Mesodermal cell (in vitro differentiated cells): ENCODE measurements at regions not wholly inside any gene's neighbourhood (a gene's known extent, or its start where the extent isn't known, plus 50 kb on each side); places are given as distances from the start of the nearest gene placed in this dataset.

Experiments used
- H3K27ac ChIP-seq: 2 replicates; pipeline ENCODE4 v1.7.0; 2013; ENCODE audit warnings: mild to moderate bottlenecking, low read depth, low read length, moderate library complexity; ENCODE audit not compliant: severe bottlenecking
- H3K36me3 ChIP-seq: 2 replicates; pipeline ENCODE4 v1.7.1; 2013; ENCODE audit warnings: mild to moderate bottlenecking, low read length, moderate library complexity; ENCODE audit not compliant: control insufficient read depth, insufficient read depth
- H3K4me1 ChIP-seq: one replicate; pipeline ENCODE4 v1.7.1; 2013; ENCODE audit warnings: mild to moderate bottlenecking, low read length; ENCODE audit not compliant: insufficient read depth, control insufficient read depth, poor library complexity, severe bottlenecking
- H3K4me3 ChIP-seq: 2 replicates; pipeline ENCODE4 v1.7.0; 2013; ENCODE audit warnings: low read length, control low read depth, mild to moderate bottlenecking; ENCODE audit not compliant: insufficient read depth, poor library complexity, severe bottlenecking; ENCODE audit errors: extremely low read depth
- H3K9me3 ChIP-seq: 2 replicates; pipeline ENCODE4 v1.7.1; 2013; ENCODE audit warnings: mild to moderate bottlenecking, low read length, moderate library complexity; ENCODE audit not compliant: control insufficient read depth
- WGBS, 2 experiments: methylation state at CpG; one replicate each; pipeline ENCODE4 v1.1.5; 2013; ENCODE audit warnings: missing lambda C conversion rate in 2 of 2; ENCODE audit not compliant: insufficient coverage in 2 of 2; 5-methylcytosine and 5-hydroxymethylcytosine counted together

DNA sequence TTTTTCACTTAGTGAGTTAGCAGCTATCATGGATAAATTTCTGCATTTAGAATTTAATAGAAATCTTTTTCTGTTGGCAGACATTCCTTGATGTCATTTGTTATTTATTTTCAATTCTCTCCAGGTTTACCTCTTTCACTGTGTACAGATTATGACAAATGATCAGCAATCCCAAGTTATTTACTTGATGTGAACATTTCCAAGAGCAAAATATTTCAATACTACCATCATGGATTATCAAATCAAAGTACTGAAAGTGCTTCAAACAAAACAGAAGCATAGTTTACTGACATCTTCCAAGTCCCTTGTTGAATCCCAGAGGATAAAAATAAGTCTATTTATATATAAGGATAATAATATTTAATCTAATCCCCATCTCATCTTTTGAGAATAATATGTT, 852.2 kb upstream of the CITED2 start:
- no peak overlapping the region for H3K27ac ChIP-seq
- no peaks in the 10 kb centered on the region for H3K9me3 ChIP-seq
- no peaks in the 10 kb centered on the region for H3K4me1 ChIP-seq
- no peak overlapping the region for H3K4me3 ChIP-seq
- H3K36me3 ChIP-seq: no peaks in the 10 kb centered on the region

DNA sequence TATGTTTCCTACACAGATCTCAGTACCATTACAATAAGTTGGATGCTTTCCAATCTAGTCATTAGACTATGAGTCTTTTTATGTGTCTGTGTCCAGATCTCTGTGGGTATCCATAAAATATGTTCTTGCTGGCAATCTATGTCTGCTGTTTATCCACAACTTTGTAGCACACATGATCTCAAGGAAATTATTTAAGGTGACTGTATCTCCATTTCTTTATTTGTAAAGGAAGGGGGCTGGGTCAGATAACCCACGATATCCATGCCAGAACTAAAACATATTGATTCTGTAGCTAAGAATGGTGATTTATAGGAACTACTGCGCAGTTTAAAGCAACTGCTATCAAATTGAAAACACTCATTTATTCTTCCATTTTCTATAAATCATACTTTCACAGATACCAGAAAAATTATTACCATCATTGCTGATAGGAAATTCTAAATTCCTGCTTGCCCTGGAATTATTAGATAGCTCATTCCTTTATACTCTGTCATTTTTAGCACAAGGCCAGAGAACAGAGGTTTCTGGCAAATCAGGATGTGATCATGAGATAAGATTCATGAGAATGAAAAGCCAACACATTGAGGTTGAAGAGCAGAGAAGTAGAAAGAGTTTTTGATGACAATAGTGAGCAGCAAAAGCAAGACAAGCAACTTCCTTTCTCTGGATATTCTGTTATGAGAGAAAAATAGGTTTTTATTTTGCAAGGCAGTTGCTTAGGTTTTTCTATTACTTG, 851.4 kb upstream of the CITED2 start:
- no CpG with 5 or more reads among the region's 2 CpGs for WGBS, 2 experiments
- no peak overlapping the region for H3K4me3 ChIP-seq
- no peak overlapping the region for H3K27ac ChIP-seq
- no peaks in the 10 kb centered on the region for H3K36me3 ChIP-seq
- H3K9me3 ChIP-seq: no peaks in the 10 kb centered on the region
- no peaks in the 10 kb centered on the region for H3K4me1 ChIP-seq

DNA sequence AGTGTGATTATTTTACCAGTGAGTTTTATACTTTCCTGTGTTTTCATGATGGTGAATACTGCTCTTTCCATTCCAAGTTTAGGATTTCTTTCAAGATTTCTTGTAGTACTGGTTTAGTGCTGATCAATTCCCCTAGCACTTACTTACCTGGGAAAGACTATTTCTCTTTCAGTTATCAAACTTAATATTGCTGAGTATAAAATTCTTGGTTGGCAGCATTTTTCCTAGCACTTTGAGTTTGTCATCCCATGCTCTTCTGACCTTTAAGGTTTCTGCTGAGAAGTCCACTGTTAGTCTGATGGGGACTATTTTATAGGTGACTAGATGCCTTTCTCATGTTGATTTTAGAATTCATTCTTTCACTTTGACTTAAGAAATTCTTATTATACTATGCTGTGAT, 842.8 kb upstream of the CITED2 start:
- peaks cover 10% of the 10 kb centered on the region for H3K9me3 ChIP-seq
- H3K4me3 ChIP-seq: no peak overlapping the region
- H3K36me3 ChIP-seq: no peaks in the 10 kb centered on the region
- H3K27ac ChIP-seq: no peak overlapping the region
- H3K4me1 ChIP-seq: no peaks in the 10 kb centered on the region

DNA sequence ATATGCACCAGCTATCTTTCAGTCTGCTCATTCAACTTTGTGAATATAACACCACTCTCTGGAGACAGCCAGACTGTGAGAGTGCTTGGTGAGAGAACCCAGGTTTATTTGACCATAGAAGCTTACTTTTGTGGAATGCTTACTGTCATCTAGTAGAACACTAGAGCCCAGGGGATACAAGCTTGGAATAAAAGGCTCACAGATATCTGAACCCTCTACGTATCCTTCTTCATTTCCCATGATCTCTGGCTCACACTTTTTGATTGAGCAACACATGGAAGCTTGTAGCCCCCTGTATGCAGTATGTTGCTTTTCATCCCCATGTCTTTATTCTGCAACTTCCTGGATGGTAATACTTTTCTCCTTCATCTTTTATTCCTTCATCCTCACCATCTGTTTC, 835.3 kb upstream of the CITED2 start:
- Histone ChIP-seq H3K9me3 (no peaks in the 10 kb centered on the region), H3K27ac (no peak overlapping the region), H3K4me3 (no peak overlapping the region), H3K36me3 (no peaks in the 10 kb centered on the region), H3K4me1 (no peaks in the 10 kb centered on the region)
- WGBS, 2 experiments: 85 to 100% methylated on average over 1 of the region's 1 CpG

DNA sequence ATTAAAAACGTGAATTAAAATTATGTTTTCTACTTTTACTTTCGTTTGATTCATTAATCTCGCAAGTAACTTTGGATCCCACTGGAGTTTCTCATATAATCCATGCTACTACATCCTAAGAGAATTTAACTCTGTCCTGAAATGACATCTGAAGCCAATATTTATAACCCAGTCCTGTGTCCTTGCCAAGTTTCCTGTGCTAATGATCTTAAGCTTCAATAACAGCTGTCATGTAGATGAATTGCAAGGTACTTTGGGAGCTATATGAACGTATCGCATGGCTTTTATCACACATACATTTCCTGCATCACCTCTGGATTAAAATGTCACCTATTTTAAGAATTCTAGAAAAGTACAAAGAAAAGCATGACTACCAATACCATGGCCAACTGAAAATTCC, 833.8 kb upstream of the CITED2 start:
- H3K9me3 ChIP-seq: no peaks in the 10 kb centered on the region
- 87 to 100% methylated on average over 2 to 5 of the region's 5 CpGs for WGBS, 2 experiments
- H3K27ac ChIP-seq: no peak overlapping the region
- no peak overlapping the region for H3K4me3 ChIP-seq
- H3K36me3 ChIP-seq: no peaks in the 10 kb centered on the region
- H3K4me1 ChIP-seq: peaks cover under 1% of the 10 kb centered on the region

DNA sequence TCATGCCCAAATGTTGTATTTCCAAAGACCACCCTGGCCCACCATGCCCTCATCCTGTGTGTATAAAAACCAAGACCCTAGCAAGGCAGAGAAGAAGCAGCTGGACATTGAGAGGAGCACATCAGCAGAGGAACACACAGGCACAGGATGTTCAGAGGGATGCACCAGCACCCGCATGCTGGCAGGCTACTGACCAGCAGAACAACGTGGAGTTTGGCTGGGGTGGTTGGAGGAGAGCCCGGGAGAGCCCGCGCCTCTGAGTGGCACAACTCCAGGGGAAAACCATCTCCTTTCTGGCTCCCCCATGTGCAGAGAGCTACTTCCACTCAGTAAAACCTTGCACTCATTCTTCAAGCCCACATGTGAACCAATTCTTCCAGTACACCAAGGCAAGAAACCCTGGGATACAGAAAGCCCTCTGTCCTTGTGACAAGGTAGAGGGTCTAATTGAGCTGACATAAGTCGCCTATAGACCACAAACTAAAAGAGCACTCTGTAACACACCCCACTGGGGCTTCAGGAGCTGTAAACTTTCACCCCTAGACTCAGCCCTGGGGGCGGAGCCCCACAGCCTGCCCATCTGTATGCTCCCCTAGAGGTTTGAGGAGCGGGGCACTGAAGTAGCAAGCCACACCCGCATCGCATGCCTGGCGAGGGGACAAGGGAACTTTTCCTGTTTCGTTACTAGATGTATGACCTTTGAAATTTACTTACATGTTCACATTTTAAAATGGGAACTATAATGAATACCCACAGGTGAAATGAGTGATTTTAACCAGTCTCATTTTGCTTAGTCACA, 831.5 kb upstream of the CITED2 start:
- no peaks in the 10 kb centered on the region for H3K9me3 ChIP-seq
- H3K27ac ChIP-seq: no peak overlapping the region
- no peaks in the 10 kb centered on the region for H3K36me3 ChIP-seq
- peaks cover 4% of the 10 kb centered on the region for H3K4me1 ChIP-seq
- 88 to 99% methylated on average over 5 to 7 of the region's 12 CpGs for WGBS, 2 experiments
- H3K4me3 ChIP-seq: no peak overlapping the region

DNA sequence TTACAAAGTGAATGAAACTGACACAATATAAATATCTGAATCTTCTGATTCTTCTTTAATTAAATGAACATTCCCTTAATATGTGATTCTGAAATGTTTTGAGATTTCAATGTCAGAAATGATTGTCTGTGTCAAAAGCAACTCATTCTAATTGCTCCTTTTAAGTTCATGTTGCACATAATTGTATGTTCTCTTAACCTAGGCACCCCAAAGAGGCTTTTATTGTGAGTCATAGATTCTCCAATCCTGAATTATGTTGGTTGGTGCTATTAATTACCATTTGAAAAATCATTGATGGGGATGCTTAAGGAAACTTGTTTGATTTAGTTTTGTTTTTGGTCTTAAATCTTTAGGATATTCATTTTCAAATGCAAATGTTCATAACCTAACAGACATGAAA, 829.7 kb upstream of the CITED2 start:
- peaks cover 4% of the 10 kb centered on the region for H3K4me1 ChIP-seq
- H3K27ac ChIP-seq: no peak overlapping the region
- H3K9me3 ChIP-seq: no peaks in the 10 kb centered on the region
- H3K4me3 ChIP-seq: no peak overlapping the region
- no peaks in the 10 kb centered on the region for H3K36me3 ChIP-seq

DNA sequence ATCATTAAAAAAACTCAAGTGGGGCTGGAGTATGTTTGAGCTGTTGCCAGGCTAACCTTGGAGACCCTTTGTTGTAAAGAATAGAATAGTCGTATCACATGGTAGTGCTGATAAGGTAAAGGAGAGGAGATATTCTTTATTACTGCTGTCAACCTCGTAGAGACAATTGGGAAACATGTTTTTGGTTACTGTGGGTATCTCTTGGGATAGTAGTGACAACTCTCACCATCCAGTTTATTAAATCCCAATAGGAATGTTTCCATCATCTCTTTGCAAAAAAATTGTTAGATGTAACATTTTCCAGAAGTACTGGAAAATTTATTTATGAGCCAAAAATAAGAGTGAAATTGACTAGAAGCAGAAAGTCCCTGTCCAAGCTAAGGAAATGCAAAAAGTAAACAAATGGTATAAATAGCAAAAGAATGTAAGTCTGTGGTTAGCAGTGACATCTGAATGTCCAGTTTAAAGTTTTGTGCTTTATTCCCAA, 829.3 kb upstream of the CITED2 start:
- H3K4me3 ChIP-seq: no peak overlapping the region
- H3K36me3 ChIP-seq: no peaks in the 10 kb centered on the region
- 100% methylated on average over 1 of the region's 2 CpGs; no CpG with 5 or more reads in 1 of the 2 experiments for WGBS, 2 experiments
- peaks cover 4% of the 10 kb centered on the region for H3K4me1 ChIP-seq
- H3K27ac ChIP-seq: no peak overlapping the region
- H3K9me3 ChIP-seq: no peaks in the 10 kb centered on the region

DNA sequence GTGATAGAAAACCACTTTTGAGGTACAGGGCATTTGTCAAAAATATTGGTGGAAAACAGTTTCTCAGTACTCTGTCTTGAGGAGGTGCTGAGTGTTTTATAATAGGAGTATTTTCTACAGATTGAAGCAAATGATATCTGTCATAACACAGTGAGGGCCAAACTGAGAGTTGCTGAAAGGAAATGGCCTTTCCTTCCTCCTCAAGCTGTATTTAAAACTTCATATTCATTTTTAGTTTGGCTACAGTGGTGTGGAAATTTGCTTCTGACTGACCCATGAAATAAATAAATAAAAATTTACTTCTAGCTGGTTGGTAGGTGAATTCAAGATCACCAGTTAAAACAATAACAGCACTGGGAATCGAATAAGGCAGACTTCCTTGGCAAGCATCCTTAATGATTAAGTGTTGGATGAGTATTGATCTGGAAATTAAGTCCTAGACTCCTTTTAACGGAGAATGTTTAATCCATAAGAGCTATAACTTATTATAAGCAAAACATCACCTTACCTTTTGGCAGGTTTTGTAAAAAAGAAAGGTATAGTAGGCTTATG, 828.6 kb upstream of the CITED2 start:
- no peaks in the 10 kb centered on the region for H3K36me3 ChIP-seq
- WGBS, 2 experiments: no CpG with 5 or more reads among the region's 2 CpGs
- H3K4me3 ChIP-seq: no peak overlapping the region
- H3K4me1 ChIP-seq: peaks cover 4% of the 10 kb centered on the region
- no peaks in the 10 kb centered on the region for H3K9me3 ChIP-seq
- no peak overlapping the region for H3K27ac ChIP-seq

DNA sequence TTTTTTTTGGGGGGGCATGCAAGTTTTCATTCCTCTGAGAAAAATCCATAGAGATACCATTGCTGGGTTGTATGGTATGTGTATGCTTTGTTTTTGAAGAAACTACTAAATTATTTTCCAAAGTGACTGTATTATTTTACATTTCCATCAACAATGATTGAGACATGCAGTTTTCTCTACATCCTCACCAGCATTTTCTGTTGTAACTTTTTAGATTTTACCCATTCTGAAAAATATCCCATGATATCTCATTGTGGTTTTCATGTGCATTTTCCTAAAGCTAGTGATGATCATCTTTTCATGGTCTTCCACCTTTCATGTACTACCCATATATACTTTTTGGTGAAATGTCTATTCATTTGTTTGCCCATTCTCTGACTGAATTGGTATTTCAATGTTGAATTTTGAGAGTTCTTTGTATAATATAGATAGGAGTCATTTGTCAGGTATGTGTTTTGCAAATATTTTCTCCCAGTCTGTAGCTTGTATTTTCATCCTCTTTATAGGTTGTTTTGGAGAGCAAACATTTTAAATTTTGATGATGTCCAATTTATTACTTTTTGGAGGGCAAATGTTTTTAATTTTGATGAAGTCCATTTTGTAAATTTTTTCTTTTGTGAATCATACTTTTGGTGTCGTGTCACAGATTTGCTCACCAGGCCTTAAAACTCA, 827.5 kb upstream of the CITED2 start:
- no peaks in the 10 kb centered on the region for H3K9me3 ChIP-seq
- peaks cover 4% of the 10 kb centered on the region for H3K4me1 ChIP-seq
- no peak overlapping the region for H3K4me3 ChIP-seq
- WGBS, 2 experiments: no CpG with 5 or more reads among the region's 1 CpG
- no peak overlapping the region for H3K27ac ChIP-seq
- no peaks in the 10 kb centered on the region for H3K36me3 ChIP-seq
